HepG2 (cell line): ENCODE measurements at regions not wholly inside any gene's neighbourhood (a gene's known extent, or its start where the extent isn't known, plus 50 kb on each side); places are given as distances from the start of the nearest gene placed in this dataset.

Source experiments
- ATAC-seq: fragments of 200-7000 bp; cut with Tn5 transposase; 3 replicates; pipeline ENCODE4 v1.9.1; 2020; ENCODE audit warnings: mild to moderate bottlenecking, moderate library complexity
- BruUV-seq: library from RNA; stranded (reverse); fragments of 400-500 nt; replicated peaks from 2 replicates; lab custom pipeline; 2021; lab: Mats Ljungman, UMichigan
- CTCF ChIA-PET: fragments of 300-600 bp; formaldehyde crosslinking; extraction: SDS; loops from one replicate; lab custom pipeline; 2021; ENCODE audit warnings: low total read pairs, inconsistent platforms, low intra/inter-chr PET ratio; lab: Yijun Ruan, JAX
- POLR2A ChIA-PET: fragments of 350-600 bp; sonication (Branson Sonifier 250); formaldehyde crosslinking; loops from one replicate; lab custom pipeline; 2020; ENCODE audit warnings: antibody characterized with exemption, inconsistent platforms; lab: Yijun Ruan, JAX
- DNase-seq: peaks from one replicate; pipeline ENCODE4 v3.0.0-alpha.2; 2015; ENCODE audit warnings: low spot score
- FAIRE-seq: peaks from 3 replicates; lab custom pipeline; 2011; peaks lifted over from hg19 to GRCh38; lab: Jason Lieb, UNC
- H2AFZ ChIP-seq: one replicate; pipeline ENCODE4 v1.6.1; 2011; ENCODE audit warnings: low read length, inconsistent platforms
- H3K27ac ChIP-seq: fragments of 300-600 bp; 3 replicates; pipeline ENCODE4 v1.8.0; 2011; ENCODE audit warnings: mixed run types, mild to moderate bottlenecking, mixed read lengths, low read length, inconsistent platforms; ENCODE audit not compliant: insufficient read depth; ENCODE audit errors: extremely low read length
- H3K27me3 ChIP-seq, 2 experiments: fragments of 200-600 bp in 1 of 2; 2 replicates in 1 of 2; 3 replicates in 1 of 2; pipeline versions ENCODE4 v1.6.0 to v1.8.0; 2011; ENCODE audit warnings: low read length in 2 of 2, mild to moderate bottlenecking in 2 of 2, moderate library complexity in 2 of 2, inconsistent platforms in 1 of 2; ENCODE audit not compliant: insufficient read depth in 2 of 2, control insufficient read depth in 1 of 2
- H3K36me3 ChIP-seq, 2 experiments: fragments of 200-600 bp in 1 of 2; replicated peaks in 1 of 2; 2 replicates in 1 of 2; 3 replicates in 1 of 2; pipeline versions ENCODE4 v1.5.1 to v1.8.0; 2011; ENCODE audit warnings: low read length in 2 of 2, inconsistent platforms in 1 of 2; ENCODE audit not compliant: insufficient read depth in 2 of 2, control insufficient read depth in 1 of 2
- H3K4me1 ChIP-seq: 2 replicates; pipeline ENCODE4 v1.5.1; 2012; ENCODE audit warnings: low read length, inconsistent platforms; ENCODE audit not compliant: insufficient read depth
- H3K4me2 ChIP-seq: 2 replicates; pipeline ENCODE4 v1.6.0; 2011; ENCODE audit warnings: low read depth, low read length, inconsistent platforms
- H3K4me3 ChIP-seq, 3 experiments: fragments of 200-600 bp in 1 of 3; sonication (generic), shearing (Covaris generic) in 1 of 3; replicated peaks in 1 of 3; 2 replicates each; pipeline ENCODE4 v1.5.1; 2011 to 2016; ENCODE audit warnings: low read length in 3 of 3, inconsistent platforms in 2 of 3, low read depth in 2 of 3, mild to moderate bottlenecking in 2 of 3, control low read depth in 1 of 3, mixed read lengths in 1 of 3; ENCODE audit not compliant: insufficient read depth in 1 of 3
- H3K79me2 ChIP-seq: one replicate; pipeline ENCODE4 v1.6.1; 2011; ENCODE audit warnings: low read length, inconsistent platforms; ENCODE audit not compliant: insufficient read depth
- H3K9ac ChIP-seq: 2 replicates; pipeline ENCODE4 v1.6.0; 2011; ENCODE audit warnings: mild to moderate bottlenecking, low read depth, low read length, inconsistent platforms; ENCODE audit not compliant: insufficient read depth
- H3K9me3 ChIP-seq: 2 replicates; pipeline ENCODE4 v1.5.1; 2012; ENCODE audit warnings: mild to moderate bottlenecking, low read length
- H4K20me1 ChIP-seq: 2 replicates; pipeline ENCODE4 v1.6.0; 2011; ENCODE audit warnings: inconsistent platforms, mild to moderate bottlenecking, low read length, moderate library complexity; ENCODE audit not compliant: insufficient read depth
- ATF4 ChIP-seq, 2 experiments: fragments of 450-650 bp in 1 of 2; sonication (generic) in 1 of 2; formaldehyde crosslinking; IDR thresholded peaks; 2 replicates each; pipeline versions ENCODE4 v1.5.0 to v1.8.0; 2020 to 2022; ENCODE audit warnings: mild to moderate bottlenecking in 1 of 2, missing genetic modification reagents in 1 of 2
- HDAC6 ChIP-seq: fragments of 200-600 bp; sonication (generic); IDR thresholded peaks from 2 replicates; pipeline ENCODE4 v1.7.0; 2017; ENCODE audit warnings: mild to moderate bottlenecking, antibody characterized with exemption, low read length, low read depth
- HIC2 ChIP-seq: sonication (generic); formaldehyde crosslinking; IDR thresholded peaks from 2 replicates; pipeline ENCODE4 v1.9.0; 2022; ENCODE audit warnings: low read depth, missing genetic modification reagents
- HNRNPUL1 ChIP-seq: fragments of 200-400 bp; formaldehyde crosslinking; IDR thresholded peaks from 2 replicates; pipeline ENCODE4 v1.6.1; 2017; ENCODE audit warnings: low read depth, mild to moderate bottlenecking, low read length, moderate library complexity
- MBNL3 ChIP-seq: fragments of 250-450 bp; sonication (Bioruptor Pico); conservative IDR thresholded peaks from 2 replicates; pipeline ENCODE4 v1.8.0; 2022; ENCODE audit warnings: mild to moderate bottlenecking, inconsistent platforms
- MIXL1 ChIP-seq: IDR thresholded peaks from 2 replicates; pipeline ENCODE4 v1.6.1; 2016
- NONO ChIP-seq, 2 experiments: fragments of 450-650 bp in 1 of 2; sonication (generic) in 1 of 2; formaldehyde crosslinking in 1 of 2; IDR thresholded peaks in 1 of 2; conservative IDR thresholded peaks in 1 of 2; 2 replicates each; pipeline versions ENCODE4 v1.6.1 to v1.8.0; 2017 to 2022; ENCODE audit warnings: mild to moderate bottlenecking in 1 of 2, missing genetic modification reagents in 1 of 2, moderate library complexity in 1 of 2
- SMARCE1 ChIP-seq: fragments of 450-650 bp; IDR thresholded peaks from 2 replicates; pipeline ENCODE4 v1.6.1; 2017; ENCODE audit warnings: borderline replicate concordance
- SNAPC5 ChIP-seq: sonication (generic); formaldehyde crosslinking; IDR thresholded peaks from 2 replicates; pipeline ENCODE4 v1.8.1; 2023; ENCODE audit warnings: mild to moderate bottlenecking, missing genetic modification reagents, borderline replicate concordance
- ZNF124 ChIP-seq: sonication (generic); formaldehyde crosslinking; IDR thresholded peaks from 2 replicates; pipeline ENCODE4 v1.4.0; 2020; ENCODE audit warnings: missing genetic modification reagents
- ZNF552 ChIP-seq: sonication (generic); formaldehyde crosslinking; IDR thresholded peaks from 2 replicates; pipeline ENCODE4 v1.9.0; 2022; ENCODE audit warnings: missing genetic modification reagents, mild to moderate bottlenecking, borderline replicate concordance
- ZNF710 ChIP-seq: sonication (generic); formaldehyde crosslinking; IDR thresholded peaks from 2 replicates; pipeline ENCODE4 v1.5.0; 2020; ENCODE audit warnings: mild to moderate bottlenecking, missing genetic modification reagents, borderline replicate concordance
- WGBS: methylation state at CpG from one replicate; pipeline ENCODE4 v1.1.6; 2017; ENCODE audit warnings: low lambda C conversion rate; 5-methylcytosine and 5-hydroxymethylcytosine counted together
- in situ Hi-C: cut with HindIII; loops from 2 replicates; pipeline ENCODE4 v1.10.0; 2017; ENCODE audit warnings: low pct_unique_long_range_greater_than_20kb; ENCODE audit not compliant: extremely low pct_ligation_motif_present
- intact Hi-C: fragments of 100-400 bp; cut with micrococcal nuclease; formaldehyde crosslinking; loops from one replicate; pipeline ENCODE4 v1.10.0; 2022; ENCODE audit not compliant: unreplicated experiment

- TF ChIP-seq HIC2, result no peak
Measured at GRCh38 chr5:160929906-160930305, 77.9 kb upstream of the ATP10B start (continued).

GRCh38 chr5:160929360-160929759, 77.3 kb upstream of the ATP10B start:
- H3K79me2 ChIP-seq, result no peaks in the 10 kb centered on the region
- no peak for FAIRE-seq
- CTCF ChIA-PET, result no interaction called here
- TF ChIP-seq MIXL1, result no peak
- BruUV-seq, result no TSS peak
- no peak overlapping the region for H3K27ac ChIP-seq
- 72% methylated on average over 2 of the region's 2 CpGs for WGBS
- H3K4me3 ChIP-seq, result no peak overlapping the region
- peaks cover 7% of the 10 kb centered on the region; the same call in 1 of the 2 replicates for H3K9me3 ChIP-seq
- H3K36me3 ChIP-seq, result no peaks in the 10 kb centered on the region
- H3K27me3 ChIP-seq, result no peaks in the 10 kb centered on the region
- no peak for ATAC-seq
- in situ Hi-C loops, result no loop called here
- no peak for DNase-seq
- peaks cover 7% of the 10 kb centered on the region for H3K4me1 ChIP-seq
- POLR2A ChIA-PET, result no interaction called here
- H4K20me1 ChIP-seq, result no peaks in the 10 kb centered on the region
- no peak overlapping the region for H3K4me2 ChIP-seq
- intact Hi-C loops, result no loop called here
- H2AFZ ChIP-seq, result no peak overlapping the region
- H3K9ac ChIP-seq, result no peak overlapping the region

GRCh38 chr5:160926428-160926827, 74.4 kb upstream of the ATP10B start:
- Histone ChIP-seq H3K9me3 (no peaks in the 10 kb centered on the region), H3K9ac (no peak overlapping the region), H3K79me2 (no peaks in the 10 kb centered on the region), H3K4me1 (peaks cover 23% of the 10 kb centered on the region), H3K36me3 (no peaks in the 10 kb centered on the region), H3K4me2 (no peak overlapping the region), H3K27ac (no peak overlapping the region), H4K20me1 (no peaks in the 10 kb centered on the region), H3K4me3 (no peak overlapping the region), H2AFZ (no peak overlapping the region), H3K27me3 (no peaks in the 10 kb centered on the region)
- ChIA-PET CTCF (no interaction called here), POLR2A (no interaction called here)
- in situ Hi-C loops, result no loop called here
- intact Hi-C loops, result no loop called here
- FAIRE-seq, result no peak
- no peak for ATAC-seq
- DNase-seq, result no peak
- 89% methylated on average over 6 of the region's 6 CpGs for WGBS
- no TSS peak for BruUV-seq
- no peak for TF ChIP-seq ATF4 (CRISPR knock-in tag; IDR thresholded peaks at IDR 0.05)
- TF ChIP-seq HNRNPUL1, result no peak
- TF ChIP-seq SNAPC5, result no peak
- TF ChIP-seq ZNF552 (CRISPR knock-in tag), result no peak
- TF ChIP-seq SMARCE1, result no peak
- no peak for TF ChIP-seq NONO (IDR thresholded peaks at IDR 0.05)
- no peak for TF ChIP-seq NONO (CRISPR knock-in tag; conservative IDR thresholded peaks at IDR 0.05)
- no peak for TF ChIP-seq HDAC6
- TF ChIP-seq ZNF710 (CRISPR knock-in tag), result no peak
- no peak for TF ChIP-seq MBNL3 (CRISPR knock-in tag)
- no peak for TF ChIP-seq ZNF124
